HG02798 (cell line): ENCODE measurements at regions not wholly inside any gene's neighbourhood (a gene's known extent, or its start where the extent isn't known, plus 50 kb on each side); places are given as distances from the start of the nearest gene placed in this dataset.
"Not testable (repeated sequence)": the region's sequence is repeated elsewhere in the genome, so short reads cannot be mapped to it uniquely, and the experiment has no call there.

ENCODE experiments used
- ATAC-seq: cut with Tn5 transposase; IDR thresholded peaks from one replicate; pipeline ENCODE4 v1.9.1; 2021; ENCODE audit warnings: mild to moderate bottlenecking; ENCODE audit not compliant: unreplicated experiment, poor library complexity

DNA sequence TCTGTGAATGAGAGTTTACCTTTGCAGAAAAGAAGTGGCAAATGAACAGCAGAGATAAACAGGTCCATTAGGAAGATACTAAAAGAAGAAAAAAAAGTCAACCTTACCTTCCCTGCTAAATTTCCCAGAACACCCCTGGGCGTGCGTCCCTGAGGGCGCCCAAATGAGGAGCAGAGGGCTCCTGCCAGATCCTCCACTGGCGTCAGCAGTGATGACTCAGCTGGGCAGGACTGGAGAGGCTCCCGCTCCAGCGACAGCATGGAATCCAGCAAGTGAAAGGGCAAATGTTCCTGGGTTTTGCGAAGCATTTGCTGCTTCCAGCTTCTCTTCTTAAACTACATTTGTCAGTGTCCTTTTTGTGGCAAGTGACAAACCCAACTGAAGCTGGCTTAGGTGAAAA, 314.4 kb downstream of the ADGRD1 start:
- ATAC-seq: not testable (repeated sequence)

DNA sequence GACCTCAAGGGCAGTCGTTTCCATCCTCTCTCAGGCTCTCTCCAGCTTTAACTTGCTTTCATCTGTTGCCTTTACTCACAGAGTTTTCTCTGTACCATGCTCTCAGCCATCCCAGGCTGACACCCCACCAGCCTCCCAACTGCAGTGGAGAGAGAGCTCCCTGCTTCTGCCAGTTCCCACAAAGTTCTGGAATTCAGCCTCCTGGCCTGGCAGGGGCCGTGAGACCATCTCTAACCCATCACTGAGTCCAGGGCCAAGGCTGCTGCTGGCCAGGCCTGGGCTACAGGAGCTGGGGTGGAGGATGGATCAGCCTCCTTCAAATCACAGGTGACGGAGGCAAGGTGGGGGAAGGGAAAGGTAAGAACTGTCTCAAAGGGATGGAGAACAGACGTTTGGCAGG, 314.9 kb downstream of the ADGRD1 start:
- ATAC-seq: not testable (repeated sequence)

DNA sequence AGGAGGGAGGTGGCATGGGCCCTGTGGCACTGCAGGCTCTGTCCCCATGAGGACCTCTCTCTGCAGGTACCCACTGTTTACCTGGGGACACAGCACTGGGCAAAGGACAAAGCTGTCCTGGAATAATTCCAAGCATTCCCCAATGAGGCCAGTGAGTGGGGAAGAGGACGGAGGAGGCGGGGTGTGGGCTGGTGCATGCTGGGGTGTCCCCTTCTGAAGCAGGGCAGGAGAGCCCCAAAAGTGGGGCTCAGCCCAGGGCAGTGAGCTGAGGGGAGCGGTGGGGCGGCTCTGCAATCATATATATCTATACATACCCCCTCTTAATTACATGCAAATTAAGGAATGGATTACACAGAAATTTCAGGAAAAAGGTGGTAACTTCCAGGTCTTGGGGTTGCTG, 315.8 kb downstream of the ADGRD1 start:
- no peak for ATAC-seq

DNA sequence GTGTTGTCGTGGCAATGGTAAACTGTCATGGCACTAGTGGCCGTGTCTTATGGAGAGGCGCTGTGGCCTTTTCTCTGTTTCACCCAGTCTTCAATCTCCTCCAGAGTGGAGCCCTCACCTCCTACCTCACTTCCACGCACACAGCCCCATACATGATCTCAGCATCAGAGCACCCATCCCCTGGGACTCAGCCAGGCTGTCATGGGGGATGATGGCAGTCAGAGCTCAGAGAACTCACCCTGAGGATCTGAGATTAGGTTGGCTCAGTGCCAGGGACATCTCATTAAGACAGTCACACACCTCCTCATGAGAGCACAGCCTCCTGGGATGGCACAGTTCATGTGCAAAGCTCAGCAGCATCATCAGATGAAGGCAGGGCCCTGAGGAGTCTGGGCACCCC, 316.3 kb downstream of the ADGRD1 start:
- not testable (repeated sequence) for ATAC-seq

DNA sequence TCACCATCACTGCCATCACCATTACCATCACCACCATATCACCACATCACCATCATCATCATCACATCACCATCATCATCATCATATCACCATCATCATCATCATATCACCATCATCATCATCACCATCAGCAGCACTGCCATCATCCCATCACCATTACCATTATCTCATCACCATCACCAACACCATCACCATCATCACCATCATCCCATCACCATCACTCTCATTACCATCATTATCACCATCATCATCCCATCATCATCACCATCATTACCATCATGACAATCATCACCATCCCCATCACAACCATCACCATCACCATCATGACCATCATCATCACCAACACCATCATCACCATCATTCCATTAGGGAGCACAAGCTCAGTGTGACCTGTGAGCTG, 318.0 kb downstream of the ADGRD1 start:
- ATAC-seq: no peak

DNA sequence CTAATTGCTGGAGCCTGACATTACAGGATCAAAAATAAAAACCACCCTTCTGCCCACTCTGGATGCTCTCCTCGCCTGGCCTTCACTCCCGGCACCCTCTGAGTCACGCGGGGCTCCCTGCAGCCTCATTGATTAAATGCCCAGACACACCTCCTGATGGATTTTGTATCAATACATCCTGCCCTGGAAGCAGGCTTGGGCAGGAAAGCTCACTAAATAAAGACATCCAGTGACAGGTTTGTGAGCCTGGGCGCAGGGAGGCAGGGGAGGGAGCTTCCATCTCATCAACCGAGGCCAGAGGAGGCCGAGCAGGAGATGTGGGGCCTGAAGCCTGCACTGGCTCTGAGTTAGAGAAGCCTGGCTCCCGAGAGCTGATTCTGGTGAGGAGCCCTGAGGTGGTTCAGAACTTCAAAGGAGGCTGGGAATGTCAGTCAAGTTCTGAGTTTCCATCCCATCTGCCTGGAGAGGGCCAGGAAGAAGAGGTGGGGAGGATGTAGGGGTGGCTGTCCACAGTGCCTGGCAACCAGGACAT, 318.6 kb downstream of the ADGRD1 start:
- not testable (repeated sequence) for ATAC-seq

DNA sequence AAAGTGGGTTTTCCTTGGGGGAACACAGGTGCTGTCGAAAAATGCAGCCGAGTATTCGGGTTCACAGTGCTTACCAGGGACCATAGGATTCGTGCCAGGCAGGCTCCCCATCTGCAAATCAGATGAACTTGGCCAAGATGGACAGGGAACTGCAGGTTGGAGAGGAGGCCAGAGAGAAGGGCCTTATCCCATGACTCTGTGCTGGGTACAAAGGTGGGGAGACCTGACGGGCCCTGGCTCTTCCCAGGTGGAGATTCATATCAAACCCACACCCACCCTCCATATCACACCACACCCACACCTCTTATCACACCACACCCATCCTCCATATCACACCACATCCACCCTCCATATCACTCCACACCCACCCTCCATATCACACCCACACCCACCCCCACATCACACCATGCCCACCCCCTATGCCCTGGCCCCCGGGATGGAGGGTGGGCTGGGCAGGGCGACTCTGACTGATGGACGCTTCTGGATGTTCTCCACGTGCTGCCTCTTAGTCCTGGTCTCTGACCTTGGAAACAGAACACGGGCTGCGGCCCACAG, 319.7 kb downstream of the ADGRD1 start:
- ATAC-seq: no peak

DNA sequence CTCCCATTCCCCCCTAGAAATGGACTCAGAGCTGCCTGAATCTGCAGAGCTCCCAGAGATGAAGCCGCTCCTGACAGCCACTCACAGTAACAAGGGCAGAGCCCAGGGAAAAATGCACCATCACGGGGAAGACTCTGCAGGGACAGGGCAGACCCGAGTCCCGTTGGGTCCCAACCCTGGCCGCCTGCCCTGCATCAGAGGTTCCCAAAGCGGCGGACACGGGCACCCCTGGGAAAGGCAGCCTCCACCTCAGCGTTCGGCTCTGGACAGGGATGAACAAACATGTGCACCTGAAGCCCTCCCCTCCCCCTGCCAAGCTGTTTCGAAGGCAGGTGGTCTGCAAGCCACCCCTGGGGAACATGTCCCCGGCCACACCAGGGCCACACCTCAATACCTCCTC, 320.4 kb downstream of the ADGRD1 start:
- no peak for ATAC-seq

DNA sequence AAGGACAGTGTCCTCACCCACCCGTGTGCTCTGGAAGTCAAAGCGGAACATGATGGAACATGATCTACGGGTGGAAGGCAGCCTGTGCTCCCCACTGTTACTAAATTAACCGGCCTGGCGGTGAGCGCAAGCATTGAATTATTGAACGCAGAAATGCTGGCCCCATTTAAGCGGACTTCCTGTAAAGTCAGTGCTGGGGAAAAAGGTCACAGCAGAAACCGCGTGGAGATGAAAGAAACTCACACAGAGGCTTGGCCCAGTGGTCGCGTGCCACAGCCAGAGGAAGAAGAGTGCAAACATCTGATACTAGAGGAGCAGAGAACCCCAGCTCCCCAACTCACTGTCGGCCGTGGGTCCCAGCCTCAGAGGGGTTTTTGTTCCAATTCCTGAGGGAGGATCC, 321.2 kb downstream of the ADGRD1 start:
- ATAC-seq: no peak

DNA sequence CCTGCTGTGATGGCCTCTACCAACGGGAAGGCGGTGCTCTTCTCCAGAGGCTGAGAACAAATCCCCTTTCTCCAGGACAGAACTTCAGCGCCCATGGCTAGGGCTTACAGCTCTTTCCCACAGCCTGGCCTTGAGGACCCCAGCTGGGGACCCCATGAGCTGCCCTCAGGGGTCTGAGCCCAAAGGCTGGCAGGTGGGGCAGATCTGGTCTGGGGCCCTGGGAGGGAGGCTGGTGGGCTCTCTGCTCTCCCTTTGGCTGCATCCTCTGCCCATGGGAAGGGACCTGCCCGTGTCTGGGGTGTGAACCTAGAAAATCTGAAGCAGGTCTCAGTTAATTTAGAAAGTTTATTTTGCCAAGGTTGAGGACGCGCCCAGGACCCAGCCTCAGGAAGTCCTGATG, 322.1 kb downstream of the ADGRD1 start:
- ATAC-seq: no peak

DNA sequence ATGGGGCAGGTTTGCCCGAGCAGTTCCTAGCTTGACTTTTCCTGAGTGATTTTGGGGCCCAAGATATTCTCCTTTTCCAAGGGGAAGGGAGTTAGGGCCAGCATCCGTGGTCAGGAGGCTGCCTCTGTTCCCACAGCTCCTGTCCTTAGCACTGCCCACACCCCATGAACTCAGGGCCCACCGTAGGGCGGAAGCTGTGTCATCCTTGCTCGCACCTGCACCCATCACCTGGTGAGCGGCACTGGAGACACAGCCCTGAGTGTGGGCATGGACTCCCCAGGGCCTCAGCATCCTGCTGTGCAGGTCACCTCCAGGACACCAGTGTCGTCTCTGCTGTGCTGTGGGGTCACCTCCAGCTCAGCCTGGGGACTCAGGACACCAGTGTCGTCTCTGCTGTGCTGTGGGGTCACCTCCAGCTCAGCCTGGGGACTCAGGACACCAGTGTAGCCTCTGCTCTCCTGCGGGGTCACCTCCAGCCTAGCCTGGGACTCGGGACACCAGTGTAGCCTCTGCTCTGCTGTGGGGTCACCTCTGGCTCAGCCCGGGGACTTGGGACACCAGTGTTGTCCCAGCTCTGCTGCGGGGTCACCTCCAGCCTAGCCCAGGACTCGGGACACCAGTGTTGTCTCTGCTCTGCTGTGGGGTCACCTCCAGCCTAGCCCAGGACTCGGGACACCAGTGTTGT, 322.9 kb downstream of the ADGRD1 start:
- no peak for ATAC-seq

DNA sequence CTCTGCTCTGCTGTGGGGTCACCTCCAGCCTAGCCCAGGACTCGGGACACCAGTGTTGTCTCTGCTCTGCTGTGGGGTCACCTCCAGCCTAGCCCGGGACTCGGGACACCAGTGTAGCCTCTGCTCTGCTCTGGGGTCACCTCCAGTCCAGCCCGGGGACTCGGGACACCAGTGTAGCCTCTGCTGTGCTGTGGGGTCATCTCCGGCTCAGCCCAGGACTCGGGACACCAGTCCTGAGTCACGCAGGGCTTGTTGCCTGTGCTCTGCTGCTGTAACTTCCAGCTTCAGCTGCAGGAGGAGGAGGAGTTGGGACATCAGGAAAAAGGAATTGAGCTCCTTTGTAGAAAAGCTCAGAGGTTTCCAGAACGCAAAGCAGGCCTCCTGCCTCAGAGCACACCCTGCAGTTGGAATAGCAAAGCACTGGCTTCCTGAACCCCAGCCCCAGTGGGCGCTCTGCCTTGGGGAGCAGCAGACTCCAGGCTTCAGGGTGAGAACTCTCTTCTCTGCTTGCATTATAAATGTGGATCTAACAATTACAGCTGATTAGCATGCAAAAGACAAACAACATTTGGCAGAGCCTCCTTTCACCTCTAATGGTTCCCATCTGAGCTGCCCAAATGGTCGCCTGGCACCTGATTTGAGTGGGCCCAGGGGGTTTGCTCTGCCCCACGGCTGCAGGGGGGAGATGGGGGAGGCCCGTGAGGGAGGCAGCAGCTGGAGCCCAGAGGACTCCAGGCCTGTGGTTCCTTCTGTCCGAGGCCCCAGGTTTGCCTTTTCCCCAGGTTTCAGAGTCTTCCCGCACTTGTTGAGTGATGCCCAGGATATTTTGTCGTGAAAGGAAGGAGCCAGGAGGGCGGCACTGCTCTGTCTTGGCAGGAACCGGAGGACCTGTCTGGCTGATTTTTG, 323.7 kb downstream of the ADGRD1 start:
- not testable (repeated sequence) for ATAC-seq

DNA sequence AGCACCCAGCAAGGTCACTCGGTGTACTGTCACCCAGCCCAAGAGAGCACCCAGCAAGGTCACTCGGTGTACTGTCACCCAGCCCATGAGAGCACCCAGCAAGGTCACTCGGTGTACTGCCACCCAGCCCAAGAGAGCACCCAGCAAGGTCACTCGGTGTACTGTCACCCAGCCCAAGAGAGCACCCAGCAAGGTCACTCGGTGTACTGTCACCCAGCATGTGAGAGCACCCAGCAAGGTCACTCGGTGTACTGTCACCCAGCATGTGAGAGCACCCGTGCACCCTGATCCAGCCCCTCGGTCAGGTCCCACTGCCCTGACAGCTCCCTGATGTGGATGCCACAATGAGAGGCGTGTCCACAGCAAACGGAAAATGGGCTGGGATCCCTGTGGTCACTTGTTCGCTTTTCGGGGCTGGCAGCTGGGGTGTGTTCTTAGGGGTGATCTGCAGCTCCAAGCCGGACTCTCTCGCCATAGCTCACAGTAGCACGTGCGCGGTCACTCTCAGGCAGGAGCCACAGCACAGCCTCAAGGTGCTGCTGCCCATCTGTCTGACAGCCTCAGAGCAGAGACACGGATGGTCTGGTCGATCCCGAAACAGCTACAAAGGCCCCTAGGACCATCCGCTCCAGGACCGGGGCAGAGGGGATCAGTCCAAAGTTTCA, 324.9 kb downstream of the ADGRD1 start:
- ATAC-seq: not testable (repeated sequence)

DNA sequence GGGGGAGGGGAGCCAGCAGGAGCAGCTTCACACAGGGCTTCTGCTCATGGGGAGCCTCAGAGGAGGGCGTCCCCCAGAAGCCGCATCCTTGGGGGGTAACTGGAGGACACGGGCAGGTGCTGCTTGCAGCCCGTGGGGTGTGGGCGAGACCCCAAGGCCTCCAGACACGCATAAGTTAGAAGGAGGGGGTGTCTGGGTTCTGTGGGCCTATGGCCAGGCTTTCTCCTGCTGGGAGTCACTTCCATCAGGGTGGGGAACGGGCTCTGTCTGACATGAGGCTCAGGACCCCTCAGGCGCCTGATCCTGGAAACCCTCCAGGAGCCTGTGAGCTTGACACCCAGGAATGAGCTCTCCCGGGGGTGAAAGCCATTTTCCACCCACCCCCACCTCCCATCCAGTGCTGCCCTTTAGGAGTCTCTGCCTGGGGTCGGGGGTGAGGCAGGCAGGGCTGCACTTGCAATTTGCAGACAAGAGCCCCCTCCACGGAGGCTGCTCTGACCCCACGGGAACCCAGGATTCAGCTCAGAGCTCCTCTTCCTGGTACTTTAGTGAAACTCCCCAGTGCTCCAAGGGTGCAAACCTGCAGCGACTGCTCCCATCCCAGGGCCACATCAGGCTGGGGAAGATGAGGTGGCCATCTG, 325.7 kb downstream of the ADGRD1 start:
- ATAC-seq: no peak

DNA sequence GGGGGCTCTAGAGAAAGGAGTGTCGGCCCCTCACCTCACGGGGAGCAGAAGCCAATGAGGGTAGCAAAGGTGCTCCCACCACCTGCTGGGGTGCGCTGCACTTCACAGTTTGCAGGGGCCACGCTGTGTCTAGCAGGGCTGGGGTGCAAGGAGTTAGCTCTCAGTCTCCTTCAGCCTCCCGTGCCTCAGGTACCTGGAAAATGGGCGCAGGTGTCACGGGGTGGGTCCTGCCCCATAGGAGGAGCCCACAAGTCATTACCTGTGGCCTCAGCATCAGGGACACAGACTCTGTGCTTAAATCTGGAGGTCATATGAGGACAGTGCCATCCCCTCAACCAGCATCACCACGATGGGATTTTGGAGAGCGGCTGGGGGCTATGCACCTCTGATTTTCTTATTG, 326.7 kb downstream of the ADGRD1 start:
- no peak for ATAC-seq

DNA sequence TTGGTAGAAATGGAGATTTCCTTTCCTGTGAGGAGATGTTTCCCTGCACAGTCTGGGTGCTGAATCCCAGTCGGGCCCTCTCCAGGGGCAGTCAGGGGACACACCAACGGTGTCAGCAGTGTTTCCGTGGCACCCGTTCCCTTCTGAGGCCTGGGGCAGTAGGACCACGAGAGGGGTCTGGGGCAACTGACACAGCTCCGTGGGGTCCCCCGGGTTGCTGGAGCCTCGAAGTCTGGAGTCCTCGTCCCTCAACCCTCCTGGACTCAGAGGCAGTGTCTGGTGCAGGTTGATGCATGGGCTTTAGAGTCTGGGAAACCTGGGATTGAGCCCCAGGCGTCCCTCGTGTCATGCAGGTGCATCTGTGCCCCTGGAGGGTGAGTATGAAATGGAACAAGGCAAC, 327.3 kb downstream of the ADGRD1 start:
- ATAC-seq: no peak

DNA sequence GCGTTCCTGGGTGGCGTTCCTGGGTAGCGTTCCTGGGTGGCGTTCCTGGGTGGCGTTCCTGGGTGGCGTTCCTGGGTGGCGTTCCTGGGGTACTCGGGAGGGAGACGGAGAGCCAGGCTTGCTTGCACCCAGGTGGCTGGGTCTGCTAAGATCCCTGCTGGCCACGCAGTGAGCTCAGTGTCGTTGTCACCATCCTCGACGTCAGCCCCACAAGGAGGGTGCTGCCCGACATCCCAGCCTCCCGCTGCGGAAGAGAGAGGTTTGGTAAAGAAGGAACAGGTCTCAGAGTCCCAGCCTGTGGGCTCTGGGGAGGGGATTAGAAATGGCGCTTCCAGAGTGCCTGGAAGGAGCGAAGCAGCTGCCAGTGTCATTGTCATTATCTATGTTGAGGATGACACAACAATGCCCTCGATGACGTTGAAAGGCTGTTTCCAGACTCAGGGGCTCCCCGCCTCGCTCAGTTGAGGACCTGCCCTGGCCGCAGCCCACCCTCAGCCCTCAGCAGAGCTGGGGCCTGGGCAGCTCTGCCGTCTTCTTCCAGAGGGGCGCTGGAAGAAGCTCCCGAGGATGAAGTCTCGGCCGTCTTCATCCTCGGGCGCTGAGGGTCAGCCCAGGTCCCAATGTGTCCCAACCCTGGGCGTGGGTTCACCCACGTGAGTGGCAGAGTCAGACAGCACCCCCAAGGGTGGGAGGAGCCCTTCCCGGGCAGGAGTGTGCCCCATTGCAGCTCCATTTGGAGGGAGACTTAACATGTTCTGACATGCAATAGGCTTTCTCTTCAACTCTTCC, 328.8 kb downstream of the ADGRD1 start:
- no peak for ATAC-seq

DNA sequence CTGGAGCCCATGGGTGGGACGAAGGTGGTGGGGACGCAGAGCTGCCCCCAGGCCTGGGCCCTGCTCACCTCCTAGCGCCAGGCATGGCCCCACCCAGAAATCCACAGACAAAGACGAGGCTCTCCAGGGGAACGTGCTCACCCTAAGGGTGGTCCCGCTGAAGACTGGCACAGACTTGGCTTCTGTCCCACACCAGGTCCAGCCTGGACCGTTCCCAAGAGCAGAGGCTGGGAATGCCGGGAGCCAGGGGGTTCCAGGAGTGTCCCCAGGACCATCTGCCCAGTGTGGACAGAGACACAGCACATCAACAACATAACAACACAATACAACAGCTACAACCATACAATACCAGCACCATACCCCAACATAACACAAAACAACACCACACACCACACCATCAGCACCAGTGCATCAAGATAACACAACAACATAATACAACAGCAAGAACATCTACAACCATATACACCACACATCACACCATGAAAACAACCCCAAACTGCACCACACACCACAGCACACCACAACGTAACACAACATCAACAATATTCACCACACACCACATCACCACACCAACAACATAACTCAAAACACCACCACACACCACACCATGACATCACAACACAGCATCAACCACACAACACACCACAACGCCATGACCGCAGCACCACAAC, 329.6 kb downstream of the ADGRD1 start:
- ATAC-seq: no peak
